Activated CD4-positive, alpha-beta memory T cell treated with anti-CD3 and anti-CD28 coated beads, Interleukin-2, amount 10 ng/mL, durations not matched to agents 7 days and 5 days (primary cell): ENCODE measurements at regions not wholly inside any gene's neighbourhood (a gene's known extent, or its start where the extent isn't known, plus 50 kb on each side); places are given as distances from the start of the nearest gene placed in this dataset.

ENCODE experiments used
- CTCF ChIA-PET: fragments of 350-600 bp; sonication (Branson Sonifier 250); formaldehyde crosslinking; loops from one replicate; lab custom pipeline; 2021; ENCODE audit warnings: antibody characterized with exemption, inconsistent platforms; lab: Charles Lee
- POLR2A ChIA-PET: fragments of 350-600 bp; sonication (Branson Sonifier 250); formaldehyde crosslinking; loops from one replicate; lab custom pipeline; 2021; ENCODE audit warnings: antibody characterized with exemption; lab: Charles Lee
- DNase-seq: peaks from one replicate; pipeline ENCODE4 v3.0.0-alpha.2; 2020
- H3K27ac Mint-ChIP-seq: one replicate; pipeline ENCODE4 v1.8.0; 2021; ENCODE audit warnings: mild to moderate bottlenecking, mixed read lengths
- H3K27me3 Mint-ChIP-seq: one replicate; pipeline ENCODE4 v1.8.0; 2021; ENCODE audit warnings: mixed read lengths
- H3K36me3 Mint-ChIP-seq: one replicate; pipeline ENCODE4 v1.8.0; 2021; ENCODE audit warnings: low read depth, mixed read lengths
- H3K4me1 Mint-ChIP-seq: one replicate; pipeline ENCODE4 v1.8.0; 2021; ENCODE audit warnings: mixed read lengths
- H3K4me3 Mint-ChIP-seq: one replicate; pipeline ENCODE4 v1.8.0; 2021; ENCODE audit warnings: mild to moderate bottlenecking, mixed read lengths
- H3K9me3 Mint-ChIP-seq: one replicate; pipeline ENCODE4 v1.8.0; 2021; ENCODE audit warnings: mixed read lengths

- H3K36me3 Mint-ChIP-seq: no peaks in the 10 kb centered on the region
- DNase-seq: no peak
- ChIA-PET POLR2A (no interaction called here), CTCF (no interaction called here)
- no peak overlapping the region for H3K4me3 Mint-ChIP-seq
- no peak overlapping the region for H3K27ac Mint-ChIP-seq
- H3K27me3 Mint-ChIP-seq: no peaks in the 10 kb centered on the region
- no peaks in the 10 kb centered on the region for H3K4me1 Mint-ChIP-seq
- no peaks in the 10 kb centered on the region for H3K9me3 Mint-ChIP-seq
Observed at GRCh38 chr13:106680796-106681472, 113.0 kb upstream of the ARGLU1 start.

DNA sequence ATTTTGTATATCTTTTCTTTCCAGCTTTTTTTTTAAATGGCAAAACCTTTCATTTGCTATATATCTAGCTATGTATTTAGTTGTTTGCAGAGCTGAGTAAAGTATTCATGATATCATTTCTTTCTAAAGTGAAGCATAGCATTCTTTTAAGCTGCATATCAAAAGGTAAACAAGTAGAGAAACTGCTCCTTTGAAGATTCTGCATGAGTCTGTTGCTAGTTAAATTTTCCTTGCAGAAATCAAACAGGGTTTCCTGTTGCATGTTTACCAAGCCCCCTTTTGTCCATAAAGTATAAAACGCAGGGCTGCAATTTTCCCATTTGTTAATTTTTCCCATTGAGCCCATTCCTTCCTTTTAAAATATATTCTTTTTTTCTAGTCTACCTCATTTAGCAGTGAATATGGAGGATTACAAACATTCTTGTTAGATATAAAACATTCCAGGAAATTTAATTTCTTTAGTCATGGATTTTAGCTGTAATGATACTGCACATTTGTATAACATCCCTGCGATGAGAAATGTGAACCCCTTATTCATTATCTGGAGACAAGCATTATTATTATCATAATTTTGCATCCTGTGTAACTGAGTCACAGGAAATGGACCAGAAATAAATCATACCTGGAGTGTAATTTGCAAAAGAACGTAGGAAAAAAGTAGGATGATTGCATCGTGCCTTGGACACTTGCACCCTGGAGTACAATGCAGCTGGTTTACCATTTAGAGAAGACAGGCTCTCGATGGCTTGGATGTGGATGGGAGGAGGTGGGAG lies 110.9 kb upstream of the ARGLU1 start:
- H3K4me3 Mint-ChIP-seq: no peak overlapping the region
- H3K27ac Mint-ChIP-seq: no peak overlapping the region
- H3K4me1 Mint-ChIP-seq: no peaks in the 10 kb centered on the region
- no peaks in the 10 kb centered on the region for H3K27me3 Mint-ChIP-seq
- H3K36me3 Mint-ChIP-seq: no peaks in the 10 kb centered on the region
- ChIA-PET POLR2A (no interaction called here), CTCF (no interaction called here)
- no peaks in the 10 kb centered on the region for H3K9me3 Mint-ChIP-seq
- DNase-seq: no peak

GRCh38 chr13:106675311-106675710 lies 107.4 kb upstream of the ARGLU1 start:
- DNase-seq: no peak
- H3K36me3 Mint-ChIP-seq: no peaks in the 10 kb centered on the region
- H3K27me3 Mint-ChIP-seq: no peaks in the 10 kb centered on the region
- no peaks in the 10 kb centered on the region for H3K4me1 Mint-ChIP-seq
- H3K27ac Mint-ChIP-seq: no peak overlapping the region
- no peak overlapping the region for H3K4me3 Mint-ChIP-seq
- CTCF ChIA-PET: no interaction called here
- POLR2A ChIA-PET: no interaction called here
- H3K9me3 Mint-ChIP-seq: no peaks in the 10 kb centered on the region

GRCh38 chr13:106660746-106661625 lies 93.0 kb upstream of the ARGLU1 start:
- ChIA-PET POLR2A (no interaction called here), CTCF (interaction anchor here (0.6 kb wide), 1 partner anchor 259 kb away, joined by 3 read pairs; no protein-coding TSS in a partner anchor)
- Mint-ChIP-seq H3K4me3 (no peak overlapping the region), H3K27me3 (no peaks in the 10 kb centered on the region), H3K9me3 (no peaks in the 10 kb centered on the region), H3K27ac (no peak overlapping the region), H3K36me3 (no peaks in the 10 kb centered on the region), H3K4me1 (no peaks in the 10 kb centered on the region)
- DNase-seq: no peak

- Mint-ChIP-seq H3K9me3 (no peaks in the 10 kb centered on the region), H3K27me3 (no peaks in the 10 kb centered on the region), H3K36me3 (no peaks in the 10 kb centered on the region), H3K27ac (no peak overlapping the region), H3K4me1 (no peaks in the 10 kb centered on the region), H3K4me3 (no peak overlapping the region)
- ChIA-PET CTCF (no interaction called here), POLR2A (no interaction called here)
- DNase-seq: no peak
Observed at GRCh38 chr13:106657104-106657503, 89.2 kb upstream of the ARGLU1 start.

- Mint-ChIP-seq H3K4me3 (no peak overlapping the region), H3K9me3 (no peaks in the 10 kb centered on the region), H3K27ac (no peak overlapping the region), H3K27me3 (no peaks in the 10 kb centered on the region), H3K4me1 (no peaks in the 10 kb centered on the region), H3K36me3 (no peaks in the 10 kb centered on the region)
- DNase-seq: no peak
- POLR2A ChIA-PET: no interaction called here
- CTCF ChIA-PET: no interaction called here
Observed at GRCh38 chr13:106656186-106656585, 88.2 kb upstream of the ARGLU1 start.

GRCh38 chr13:106651442-106651841 lies 83.5 kb upstream of the ARGLU1 start:
- Mint-ChIP-seq H3K36me3 (no peaks in the 10 kb centered on the region), H3K4me1 (no peaks in the 10 kb centered on the region), H3K9me3 (no peaks in the 10 kb centered on the region), H3K4me3 (no peak overlapping the region), H3K27ac (no peak overlapping the region), H3K27me3 (no peaks in the 10 kb centered on the region)
- no peak for DNase-seq
- CTCF ChIA-PET: no interaction called here
- POLR2A ChIA-PET: no interaction called here

DNA sequence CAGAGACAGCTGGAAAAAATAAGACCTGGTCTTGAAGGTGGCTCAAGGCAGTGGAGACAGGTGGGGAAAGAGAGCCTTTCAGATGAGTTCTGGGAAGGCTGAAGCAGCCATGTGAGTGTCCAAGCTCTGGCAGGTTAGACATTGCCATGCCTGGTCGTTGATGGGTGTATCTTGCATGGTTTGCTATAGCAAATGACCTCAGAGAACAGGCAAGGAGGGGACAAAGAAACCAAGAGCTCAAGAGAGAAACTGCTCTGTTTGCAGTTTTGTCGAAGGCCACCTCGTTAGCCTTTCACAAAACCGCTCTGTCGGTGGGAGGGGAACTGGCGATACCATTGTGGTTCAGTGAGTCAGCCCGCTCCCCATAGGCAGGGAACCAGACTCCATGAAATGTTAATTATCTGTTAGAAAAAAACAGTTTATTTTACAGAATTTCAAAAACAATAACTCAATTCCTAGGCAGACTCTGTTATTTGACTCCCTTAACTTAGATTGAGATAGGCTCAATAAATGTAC lies 82.8 kb upstream of the ARGLU1 start:
- H3K4me1 Mint-ChIP-seq: no peaks in the 10 kb centered on the region
- ChIA-PET CTCF (no interaction called here), POLR2A (no interaction called here)
- no peak overlapping the region for H3K4me3 Mint-ChIP-seq
- no peaks in the 10 kb centered on the region for H3K9me3 Mint-ChIP-seq
- no peaks in the 10 kb centered on the region for H3K36me3 Mint-ChIP-seq
- no peak for DNase-seq
- no peak overlapping the region for H3K27ac Mint-ChIP-seq
- no peaks in the 10 kb centered on the region for H3K27me3 Mint-ChIP-seq

GRCh38 chr13:106649495-106649894 lies 81.6 kb upstream of the ARGLU1 start:
- Mint-ChIP-seq H3K36me3 (no peaks in the 10 kb centered on the region), H3K4me1 (no peaks in the 10 kb centered on the region), H3K9me3 (no peaks in the 10 kb centered on the region), H3K27me3 (no peaks in the 10 kb centered on the region), H3K4me3 (no peak overlapping the region), H3K27ac (no peak overlapping the region)
- POLR2A ChIA-PET: no interaction called here
- no peak for DNase-seq
- CTCF ChIA-PET: no interaction called here

DNA sequence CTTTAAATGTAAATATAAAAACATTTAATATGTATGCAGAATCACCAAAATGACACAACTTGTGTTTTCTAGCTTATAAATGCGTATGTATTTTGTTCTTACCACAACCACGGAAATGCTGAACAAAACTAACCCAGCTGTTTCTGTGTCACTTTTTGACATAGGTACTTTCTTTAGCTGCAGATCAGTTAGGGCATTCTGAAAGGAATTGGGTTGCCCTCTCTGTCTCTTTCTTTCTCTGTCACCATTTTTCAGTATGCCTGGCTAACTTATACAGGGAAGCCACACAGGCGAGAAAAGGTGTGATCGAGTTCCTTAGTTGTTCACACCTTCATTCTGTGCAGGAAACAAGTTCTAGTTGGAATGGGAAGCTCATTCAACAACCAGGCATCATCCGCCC lies 72.6 kb upstream of the ARGLU1 start:
- POLR2A ChIA-PET: no interaction called here
- Mint-ChIP-seq H3K4me1 (no peaks in the 10 kb centered on the region), H3K9me3 (no peaks in the 10 kb centered on the region), H3K27me3 (peaks cover 1% of the 10 kb centered on the region), H3K27ac (no peak overlapping the region), H3K4me3 (no peak overlapping the region), H3K36me3 (no peaks in the 10 kb centered on the region)
- no peak for DNase-seq
- CTCF ChIA-PET: no interaction called here

DNA sequence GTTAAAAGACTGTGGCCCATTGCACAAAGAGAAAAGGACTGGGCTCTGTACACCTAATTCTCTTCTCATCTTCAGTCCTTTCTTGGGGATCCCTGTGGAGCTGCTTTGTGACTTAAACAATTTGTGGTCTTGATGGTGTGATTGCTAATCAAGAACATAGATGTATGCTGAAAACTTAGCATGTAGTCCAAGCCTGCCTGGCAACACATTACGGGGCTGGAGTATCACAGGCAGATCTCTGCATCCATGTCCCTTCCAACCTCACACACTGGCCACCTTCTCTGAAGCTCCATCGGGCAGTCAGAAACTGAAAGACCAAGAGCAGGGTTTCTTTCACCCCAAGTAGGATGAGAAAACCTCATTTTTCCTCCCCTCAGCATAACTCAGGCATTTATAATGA lies 69.6 kb upstream of the ARGLU1 start:
- H3K27me3 Mint-ChIP-seq: no peaks in the 10 kb centered on the region
- POLR2A ChIA-PET: no interaction called here

DNA sequence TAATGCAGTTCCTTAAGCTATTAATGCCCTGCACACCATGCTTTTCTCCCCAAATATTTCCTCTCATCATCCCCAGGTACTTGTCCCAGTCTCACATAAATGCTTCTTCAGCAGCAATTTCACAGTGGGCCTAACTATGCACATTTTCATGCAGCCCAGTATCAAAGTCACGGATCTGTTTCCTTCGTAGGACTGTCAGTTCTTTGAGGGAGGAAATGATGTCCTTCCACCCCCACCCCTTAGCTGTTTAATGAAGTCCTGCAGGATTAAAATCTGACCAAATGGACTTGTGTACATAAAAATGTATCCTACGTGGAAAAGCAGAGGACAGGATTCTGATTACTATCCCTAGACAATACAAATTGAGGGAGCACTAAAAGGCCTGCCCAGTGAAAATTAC lies 68.6 kb upstream of the ARGLU1 start:
- Mint-ChIP-seq H3K9me3 (no peaks in the 10 kb centered on the region), H3K4me1 (no peaks in the 10 kb centered on the region), H3K27ac (no peak overlapping the region), H3K4me3 (no peak overlapping the region), H3K27me3 (peaks cover 2% of the 10 kb centered on the region), H3K36me3 (no peaks in the 10 kb centered on the region)
- POLR2A ChIA-PET: no interaction called here
- CTCF ChIA-PET: no interaction called here
- DNase-seq: no peak

More for the DNA sequence above, 69.6 kb upstream of the ARGLU1 start:
- H3K27ac Mint-ChIP-seq: no peak overlapping the region
- CTCF ChIA-PET: no interaction called here
- no peak for DNase-seq
- H3K9me3 Mint-ChIP-seq: no peaks in the 10 kb centered on the region
- H3K4me3 Mint-ChIP-seq: no peak overlapping the region
- no peaks in the 10 kb centered on the region for H3K36me3 Mint-ChIP-seq
- no peaks in the 10 kb centered on the region for H3K4me1 Mint-ChIP-seq

GRCh38 chr13:106635616-106636015 lies 67.7 kb upstream of the ARGLU1 start:
- CTCF ChIA-PET: no interaction called here
- Mint-ChIP-seq H3K27ac (no peak overlapping the region), H3K36me3 (no peaks in the 10 kb centered on the region)

More at GRCh38 chr13:106635616-106636015, 67.7 kb upstream of the ARGLU1 start:
- DNase-seq: no peak
- Mint-ChIP-seq H3K27me3 (peaks cover 2% of the 10 kb centered on the region), H3K4me1 (no peaks in the 10 kb centered on the region), H3K9me3 (no peaks in the 10 kb centered on the region), H3K4me3 (no peak overlapping the region)
- POLR2A ChIA-PET: no interaction called here
